ENCODE measurements at regions not wholly inside any gene's neighbourhood (a gene's known extent, or its start where the extent isn't known, plus 50 kb on each side); places are given as distances from the start of the nearest gene placed in this dataset.

DNA sequence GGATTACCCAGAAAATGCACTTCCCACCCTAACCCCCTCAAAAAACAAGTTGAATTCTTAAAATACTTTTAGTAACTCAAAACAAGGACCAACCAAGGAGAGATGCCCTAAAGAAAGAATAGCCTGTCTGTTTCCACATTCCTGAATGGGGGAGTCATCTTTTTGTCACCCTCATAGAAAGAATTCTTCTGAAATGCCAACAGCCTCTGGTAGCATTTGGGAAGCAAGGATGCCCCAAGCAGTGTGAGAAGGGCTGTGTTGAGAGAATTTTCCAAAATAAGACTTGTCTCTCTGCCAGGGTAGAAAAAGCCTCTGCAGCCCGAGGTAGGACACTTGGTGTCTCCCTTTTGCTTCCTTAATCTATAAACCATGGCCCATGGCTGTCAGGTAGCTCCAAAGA, 173.1 kb upstream of the VCX3A start:
- TF ChIP-seq POLR2A (IDR thresholded peaks at IDR 0.05; ENCODE audit: low read length), result no peak
- no peak for TF ChIP-seq GATA1 (IDR thresholded peaks at IDR 0.05; ENCODE audit: low read depth, low read length)
